GM21381 (cell line): ENCODE measurements at regions not wholly inside any gene's neighbourhood (a gene's known extent, or its start where the extent isn't known, plus 50 kb on each side); places are given as distances from the start of the nearest gene placed in this dataset.
"Not testable (repeated sequence)": the region's sequence is repeated elsewhere in the genome, so short reads cannot be mapped to it uniquely, and the experiment has no call there.

Experiments used
- ATAC-seq: cut with Tn5 transposase; IDR thresholded peaks from one replicate; pipeline ENCODE4 v1.9.1; 2021; ENCODE audit warnings: mild to moderate bottlenecking, moderate library complexity; ENCODE audit not compliant: unreplicated experiment

- no peak for ATAC-seq
Measured at GRCh38 chr19:27729332-27729731, 1483.6 kb downstream of the UQCRFS1 start.

DNA sequence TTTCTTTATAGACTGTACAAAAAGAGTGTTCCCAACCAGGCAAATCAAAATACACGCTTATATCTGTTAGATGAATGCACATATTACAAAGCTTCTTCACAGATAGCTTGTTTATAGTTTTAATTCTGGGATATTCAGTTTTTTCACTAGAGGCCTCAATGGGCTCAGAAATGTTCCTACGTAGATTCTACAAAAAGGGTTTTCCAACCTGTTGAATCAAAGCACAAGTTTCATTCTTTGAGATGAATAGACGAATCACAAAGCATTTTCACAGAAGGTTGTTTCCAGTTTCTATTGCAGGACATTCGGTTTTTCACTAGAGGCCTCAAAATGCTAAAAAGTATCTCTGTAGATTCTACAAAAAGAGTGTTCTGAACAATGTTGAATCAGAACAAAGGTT, 1490.3 kb downstream of the UQCRFS1 start:
- no peak for ATAC-seq

GRCh38 chr19:27720155-27720554, 1492.8 kb downstream of the UQCRFS1 start:
- no peak for ATAC-seq

GRCh38 chr19:27719034-27719433, 1493.9 kb downstream of the UQCRFS1 start:
- no peak for ATAC-seq

GRCh38 chr19:27718234-27718633, 1494.7 kb downstream of the UQCRFS1 start:
- ATAC-seq = no peak

- no peak for ATAC-seq
Measured at GRCh38 chr19:27717825-27718224, 1495.1 kb downstream of the UQCRFS1 start.

GRCh38 chr19:27716922-27717321, 1496.0 kb downstream of the UQCRFS1 start:
- no peak for ATAC-seq

GRCh38 chr19:27714857-27715256, 1498.1 kb downstream of the UQCRFS1 start:
- ATAC-seq = no peak

DNA sequence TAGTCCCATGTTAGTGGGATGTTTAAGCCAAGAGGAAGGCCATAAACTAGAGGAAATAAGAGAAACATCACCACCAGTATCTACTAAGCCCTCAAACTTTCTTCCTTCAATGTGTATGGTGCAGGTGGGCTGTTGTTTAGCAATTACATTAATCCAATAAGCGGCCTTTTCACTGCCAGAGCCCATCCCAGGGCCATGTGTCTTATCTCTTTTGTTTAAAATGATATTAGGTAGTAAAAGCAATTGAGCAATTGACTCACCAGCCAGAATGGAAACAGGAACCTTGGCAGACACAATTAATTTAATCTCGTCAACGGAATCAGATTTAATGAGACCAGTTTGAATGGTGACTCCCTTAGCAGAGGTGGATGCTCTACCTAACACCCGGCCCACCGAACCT, 1503.5 kb downstream of the UQCRFS1 start:
- ATAC-seq = no peak

- not testable (repeated sequence) for ATAC-seq
Measured at GRCh38 chr19:27708986-27709385, 1504.0 kb downstream of the UQCRFS1 start.

DNA sequence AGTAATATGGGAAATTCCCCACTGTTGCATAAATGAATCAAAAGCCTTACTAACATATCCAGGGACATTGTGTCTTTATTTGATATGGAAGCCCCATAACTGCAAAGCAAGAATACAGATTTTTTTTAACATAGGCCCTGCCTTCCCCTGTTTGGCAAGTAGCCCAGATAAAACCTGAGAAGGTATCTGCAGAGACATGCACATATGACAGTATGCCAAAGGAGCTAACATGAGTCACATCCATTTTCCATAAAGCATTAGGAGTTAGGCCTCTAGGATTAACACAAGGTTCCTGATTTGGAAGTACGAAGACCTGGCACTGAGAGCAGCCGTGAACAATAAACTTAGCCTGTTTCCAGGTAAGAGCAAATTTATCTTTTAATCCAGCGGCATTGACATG, 1505.9 kb downstream of the UQCRFS1 start:
- ATAC-seq = not testable (repeated sequence)

DNA sequence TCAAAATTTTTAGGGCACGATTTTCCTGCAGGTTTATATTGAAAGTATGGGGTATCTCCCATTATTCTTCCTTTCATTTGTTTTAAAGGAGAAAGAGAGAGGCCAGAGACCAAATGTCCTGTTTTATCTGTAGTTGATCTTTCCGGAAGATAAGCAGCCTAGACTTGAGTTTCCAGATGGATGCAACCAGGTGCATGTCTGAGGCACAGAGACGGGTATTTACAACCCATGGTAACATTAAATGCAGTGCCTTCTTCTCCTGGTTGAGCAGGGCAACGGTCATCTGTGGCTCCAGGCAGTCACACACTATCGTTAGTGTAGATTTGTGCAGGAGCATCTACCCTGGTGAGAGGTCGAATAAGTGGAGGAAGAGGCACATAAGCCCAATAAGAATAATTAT, 1507.1 kb downstream of the UQCRFS1 start:
- no peak for ATAC-seq

DNA sequence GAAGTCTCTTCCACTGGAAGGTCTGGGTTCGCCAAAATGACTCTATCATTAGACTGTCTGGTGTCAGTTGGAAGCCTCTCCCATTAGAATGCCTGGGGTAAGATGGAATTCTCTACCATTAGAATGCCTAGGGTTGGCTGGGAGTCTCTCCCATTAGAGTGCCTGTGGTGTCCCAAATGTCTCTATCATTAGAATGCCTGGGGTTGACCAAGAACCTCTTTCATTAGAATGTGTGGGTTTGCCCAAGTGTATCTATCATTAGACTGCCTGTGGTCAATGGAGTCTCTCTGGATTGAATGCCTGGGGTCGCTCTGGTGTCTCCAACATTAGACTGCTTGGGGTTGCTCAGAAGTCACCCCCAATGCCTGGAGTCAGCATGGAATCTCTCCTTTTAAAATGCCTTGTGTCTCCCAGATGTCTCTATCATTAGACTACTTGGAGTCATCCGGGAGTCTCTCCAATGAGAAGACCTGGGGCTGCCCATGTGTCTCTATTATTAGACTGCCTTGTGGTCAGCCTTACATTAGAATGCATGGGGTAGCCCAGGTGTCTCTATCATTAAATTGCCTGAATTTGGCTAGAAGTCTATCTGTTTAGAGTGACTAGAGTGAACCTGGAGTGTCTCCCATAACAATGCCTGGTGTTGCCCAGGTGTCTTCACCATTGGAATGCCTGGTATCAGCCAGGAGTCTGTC, 1518.4 kb downstream of the UQCRFS1 start:
- no peak for ATAC-seq

DNA sequence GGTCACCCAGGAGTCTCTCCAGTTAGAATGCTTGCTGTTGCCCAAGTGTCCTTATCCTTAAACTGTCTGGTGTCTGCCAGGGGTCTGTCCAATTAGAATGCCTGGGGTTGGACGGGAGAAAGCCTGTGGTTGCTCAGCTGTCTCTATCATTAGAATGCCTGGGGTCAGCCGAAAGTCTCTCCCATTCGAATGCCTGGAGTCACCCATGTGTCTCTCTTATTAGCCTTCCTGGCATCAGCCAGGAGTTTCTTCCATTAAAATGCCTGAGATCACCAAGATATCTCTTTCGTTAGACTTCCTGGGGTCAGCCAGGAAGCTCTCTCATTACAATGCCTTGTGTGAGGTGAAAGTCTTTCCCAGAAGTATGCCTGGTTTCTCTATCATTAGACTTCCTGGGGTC, 1521.0 kb downstream of the UQCRFS1 start:
- no peak for ATAC-seq

DNA sequence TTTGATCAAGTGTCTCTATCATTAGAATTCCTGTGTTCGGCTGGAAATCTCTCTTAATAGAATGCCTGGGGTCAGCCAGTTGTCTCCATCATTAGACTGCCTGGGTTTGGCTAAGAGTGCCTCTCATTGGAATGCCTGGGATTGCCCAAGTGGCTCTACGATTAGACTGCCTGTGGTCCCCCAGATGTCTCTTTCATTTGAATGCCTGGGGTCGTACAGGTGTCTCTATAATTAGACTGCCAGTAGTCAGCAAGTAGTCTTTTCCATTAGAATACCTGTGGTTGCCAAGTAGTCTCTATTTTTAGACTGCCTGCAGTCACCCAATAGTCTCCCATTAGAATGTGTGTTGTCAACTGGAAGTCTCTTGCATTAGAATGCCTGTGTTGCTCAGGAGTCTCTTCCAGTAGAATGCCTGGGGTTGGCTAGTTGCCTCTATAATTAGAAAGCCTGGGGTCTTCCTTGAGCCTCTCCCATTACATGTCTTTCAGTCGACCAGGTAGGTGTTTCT, 1523.2 kb downstream of the UQCRFS1 start:
- no peak for ATAC-seq

DNA sequence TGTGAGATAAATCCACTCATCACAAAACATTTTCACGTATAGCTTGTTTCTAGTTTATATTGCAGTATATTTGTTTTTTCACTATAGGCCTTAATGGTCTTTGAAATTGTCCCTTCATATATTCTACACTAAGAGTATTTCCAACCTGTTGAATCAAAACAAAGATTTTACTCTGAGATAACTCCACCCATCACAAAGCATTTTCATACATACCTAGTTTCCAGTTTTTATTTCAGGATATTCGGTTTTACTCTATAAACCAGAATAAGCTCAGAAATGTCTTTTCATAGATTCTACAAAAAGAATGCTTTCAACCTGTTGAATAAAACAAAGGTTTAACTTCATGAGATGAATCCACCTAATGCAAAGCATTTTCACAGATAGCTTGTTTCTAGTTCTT, 1528.7 kb downstream of the UQCRFS1 start:
- no peak for ATAC-seq

DNA sequence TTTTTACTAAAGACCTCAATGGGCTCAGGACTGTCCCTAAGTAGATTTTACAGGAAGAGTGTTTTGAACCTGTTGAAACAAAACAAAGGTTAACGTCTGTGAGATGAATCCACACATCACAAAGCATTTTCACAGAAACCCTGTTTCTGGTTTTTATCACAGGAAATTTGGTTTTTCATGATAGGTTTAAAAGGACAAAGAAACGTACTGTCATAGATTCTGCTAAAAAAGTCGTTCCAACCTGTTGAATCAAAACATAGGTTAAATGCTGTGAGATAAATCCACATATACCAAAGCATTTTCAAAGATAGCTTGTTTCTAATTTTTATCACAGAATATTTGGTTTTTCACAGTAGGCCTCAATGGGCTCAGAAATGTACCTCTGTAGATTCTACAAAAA, 1531.0 kb downstream of the UQCRFS1 start:
- ATAC-seq = no peak

GRCh38 chr19:27679905-27680304, 1533.0 kb downstream of the UQCRFS1 start:
- no peak for ATAC-seq

DNA sequence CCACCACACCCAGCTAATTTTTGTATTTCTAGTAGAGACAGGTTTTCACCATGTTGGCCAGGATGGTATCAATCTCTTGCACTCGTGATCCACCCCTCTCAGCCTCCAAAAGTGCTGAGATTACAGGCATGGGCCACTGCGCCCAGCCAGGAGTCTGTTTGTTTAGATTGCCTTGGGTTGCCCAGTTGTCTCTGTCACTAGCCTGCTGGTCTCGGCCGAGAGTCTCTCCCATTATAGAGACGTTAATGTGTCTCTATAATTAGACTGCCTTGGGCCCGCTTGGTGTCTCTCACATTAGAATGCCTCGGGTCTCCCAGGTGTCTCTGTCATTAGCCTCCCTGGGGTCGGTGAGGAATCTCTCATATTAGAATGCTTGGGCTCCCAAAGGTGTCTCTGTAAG, 1533.6 kb downstream of the UQCRFS1 start:
- no peak for ATAC-seq

- ATAC-seq = no peak
Measured at GRCh38 chr19:27676877-27677276, 1536.1 kb downstream of the UQCRFS1 start.

GRCh38 chr19:27676334-27676733, 1536.6 kb downstream of the UQCRFS1 start:
- ATAC-seq = no peak

DNA sequence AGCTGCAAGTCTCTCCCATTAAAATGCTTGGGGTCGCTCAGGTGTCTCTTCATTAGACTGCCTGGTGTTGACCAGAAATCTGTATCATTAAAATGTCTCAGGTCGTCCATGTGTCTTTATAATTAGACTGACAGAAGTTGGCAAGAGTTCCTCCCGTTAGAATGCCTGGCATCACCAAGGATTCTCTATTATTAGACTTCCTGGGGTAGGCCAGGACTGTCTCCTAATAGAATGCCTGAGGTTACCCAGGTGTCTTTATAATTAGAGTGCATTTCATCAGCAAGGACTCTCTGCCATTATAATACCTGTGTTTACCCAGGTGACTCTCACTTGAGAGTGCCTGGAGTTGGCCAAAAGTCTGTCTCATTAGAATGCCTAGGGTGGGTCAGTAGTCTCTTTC, 1537.2 kb downstream of the UQCRFS1 start:
- ATAC-seq = no peak

DNA sequence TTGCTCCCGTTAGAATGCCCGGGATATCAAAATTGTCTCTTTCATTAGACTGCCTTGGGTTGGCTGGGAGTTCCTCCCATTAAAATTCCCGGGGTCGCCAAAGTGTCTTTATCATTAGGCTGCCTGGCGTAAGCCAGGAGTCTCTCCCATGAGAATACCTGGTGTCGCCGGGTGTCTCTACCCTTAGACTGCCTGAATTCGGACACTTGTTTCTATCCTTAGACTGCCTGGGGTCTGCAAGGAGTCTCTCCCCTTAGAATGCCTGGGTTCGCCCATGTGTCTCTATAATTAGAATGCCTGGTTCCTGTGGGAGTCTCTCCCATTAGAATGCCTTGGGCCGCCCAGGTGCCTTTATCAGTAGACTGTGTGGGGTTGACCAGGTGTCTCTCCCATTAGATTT, 1538.2 kb downstream of the UQCRFS1 start:
- ATAC-seq = no peak
